ENCODE measurements at regions not wholly inside any gene's neighbourhood (a gene's known extent, or its start where the extent isn't known, plus 50 kb on each side); places are given as distances from the start of the nearest gene placed in this dataset.

DNA sequence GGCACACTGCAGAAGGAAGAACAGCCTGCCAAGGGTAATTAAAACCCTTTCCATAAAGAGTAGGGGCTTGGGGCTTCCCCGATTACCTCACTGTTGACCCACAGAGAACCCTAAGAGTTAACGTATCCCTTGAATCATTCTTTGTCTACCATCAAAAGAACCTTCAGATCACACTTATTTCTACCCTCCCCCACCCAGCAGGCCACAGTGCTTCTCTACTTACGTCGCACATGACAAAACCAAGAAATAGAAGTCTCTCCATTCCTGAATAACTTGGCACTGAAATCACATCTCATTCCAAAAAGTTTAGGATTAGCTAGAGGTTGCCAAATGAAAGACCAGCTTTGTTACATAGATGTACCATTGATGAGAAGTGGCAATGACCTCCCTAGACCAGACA is 268.7 kb upstream of the GAS1 start (continued):
- TF ChIP-seq, protein P1, sequence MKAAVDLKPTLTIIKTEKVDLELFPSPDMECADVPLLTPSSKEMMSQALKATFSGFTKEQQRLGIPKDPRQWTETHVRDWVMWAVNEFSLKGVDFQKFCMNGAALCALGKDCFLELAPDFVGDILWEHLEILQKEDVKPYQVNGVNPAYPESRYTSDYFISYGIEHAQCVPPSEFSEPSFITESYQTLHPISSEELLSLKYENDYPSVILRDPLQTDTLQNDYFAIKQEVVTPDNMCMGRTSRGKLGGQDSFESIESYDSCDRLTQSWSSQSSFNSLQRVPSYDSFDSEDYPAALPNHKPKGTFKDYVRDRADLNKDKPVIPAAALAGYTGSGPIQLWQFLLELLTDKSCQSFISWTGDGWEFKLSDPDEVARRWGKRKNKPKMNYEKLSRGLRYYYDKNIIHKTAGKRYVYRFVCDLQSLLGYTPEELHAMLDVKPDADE (IDR thresholded peaks at IDR 0.05): no peak
- TF ChIP-seq POLR2AphosphoS5 (IDR thresholded peaks at IDR 0.05; ENCODE audit: low read depth) (no peak), STAT1 (IDR thresholded peaks at IDR 0.05; ENCODE audit: unreplicated experiment) (no peak), ZNF114 (CRISPR knock-in tag; IDR thresholded peaks at IDR 0.05) (no peak), EZH2phosphoT487 (IDR thresholded peaks at IDR 0.05; ENCODE audit: unreplicated experiment) (no peak), ZNF331 (CRISPR knock-in tag; IDR thresholded peaks at IDR 0.05; ENCODE audit: low read depth) (no peak), CREB1 (CRISPR knock-in tag; IDR thresholded peaks at IDR 0.05; ENCODE audit: low read depth) (no peak)
- TF ChIP-seq, protein P2, sequence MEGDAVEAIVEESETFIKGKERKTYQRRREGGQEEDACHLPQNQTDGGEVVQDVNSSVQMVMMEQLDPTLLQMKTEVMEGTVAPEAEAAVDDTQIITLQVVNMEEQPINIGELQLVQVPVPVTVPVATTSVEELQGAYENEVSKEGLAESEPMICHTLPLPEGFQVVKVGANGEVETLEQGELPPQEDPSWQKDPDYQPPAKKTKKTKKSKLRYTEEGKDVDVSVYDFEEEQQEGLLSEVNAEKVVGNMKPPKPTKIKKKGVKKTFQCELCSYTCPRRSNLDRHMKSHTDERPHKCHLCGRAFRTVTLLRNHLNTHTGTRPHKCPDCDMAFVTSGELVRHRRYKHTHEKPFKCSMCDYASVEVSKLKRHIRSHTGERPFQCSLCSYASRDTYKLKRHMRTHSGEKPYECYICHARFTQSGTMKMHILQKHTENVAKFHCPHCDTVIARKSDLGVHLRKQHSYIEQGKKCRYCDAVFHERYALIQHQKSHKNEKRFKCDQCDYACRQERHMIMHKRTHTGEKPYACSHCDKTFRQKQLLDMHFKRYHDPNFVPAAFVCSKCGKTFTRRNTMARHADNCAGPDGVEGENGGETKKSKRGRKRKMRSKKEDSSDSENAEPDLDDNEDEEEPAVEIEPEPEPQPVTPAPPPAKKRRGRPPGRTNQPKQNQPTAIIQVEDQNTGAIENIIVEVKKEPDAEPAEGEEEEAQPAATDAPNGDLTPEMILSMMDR (conservative IDR thresholded peaks at IDR 0.05; ENCODE audit: low read depth in 2 of 2): no peak

DNA sequence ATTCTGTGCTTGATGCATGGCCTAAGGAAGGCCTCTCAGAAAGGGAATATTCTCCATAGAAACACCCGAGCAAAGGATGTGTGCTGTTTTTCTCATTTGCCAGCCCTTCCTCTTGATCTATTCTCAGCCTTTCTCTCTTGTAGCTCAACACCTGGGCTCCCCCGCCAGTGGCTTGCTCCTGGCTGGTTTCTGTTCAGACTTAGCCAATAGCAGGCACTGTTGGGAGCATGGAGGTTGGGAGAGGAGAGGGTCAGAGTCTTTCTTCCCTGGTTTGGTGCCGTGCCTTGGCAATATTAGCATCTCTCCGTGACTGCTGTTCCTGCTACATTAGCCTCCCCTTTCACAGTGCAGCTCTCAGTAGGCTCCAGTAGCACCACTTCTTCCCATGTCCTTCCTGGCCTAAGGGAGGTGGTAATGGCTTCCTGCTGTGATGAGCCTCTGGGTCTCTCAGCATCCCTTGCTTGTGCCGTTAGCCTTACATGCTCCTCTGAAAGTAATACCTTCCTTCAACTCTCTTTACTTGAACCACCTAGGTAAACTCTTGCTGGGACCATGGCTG is 269.7 kb upstream of the GAS1 start:
- Histone ChIP-seq H3K4me3 (no peak overlapping the region), H3K27me3 (ENCODE audit: insufficient read depth) (no peaks in the 10 kb centered on the region), H3K27ac (ENCODE audit: low read depth) (no peak overlapping the region), H3K79me2 (replicated peaks; ENCODE audit: insufficient read depth) (no peaks in the 10 kb centered on the region), H2AFZ (peak overlapping the region; percentile 12; the same call in 1 of the 2 replicates), H3K36me3 (ENCODE audit: insufficient read depth) (no peaks in the 10 kb centered on the region), H4K20me1 (replicated peaks; ENCODE audit: insufficient read depth) (no peaks in the 10 kb centered on the region), H3K9me2 (ENCODE audit: insufficient read depth) (no peaks in the 10 kb centered on the region), H3K4me2 (no peak overlapping the region), H3F3A (replicated peaks; ENCODE audit: low read depth) (no peaks in the 10 kb centered on the region), H3K4me1 (ENCODE audit: insufficient read depth) (no peaks in the 10 kb centered on the region)
- peaks cover 12% of the 10 kb centered on the region; the same call in 2 of the 3 replicates for H3K4me1 Mint-ChIP-seq
- no peak overlapping the region for H3K27ac Mint-ChIP-seq
- DNase-seq (ENCODE audit: low spot score): no peak
- no peaks in the 10 kb centered on the region for H3K9me3 Mint-ChIP-seq
- H3K4me3 Mint-ChIP-seq: no peak overlapping the region
- H3K27me3 Mint-ChIP-seq (ENCODE audit: insufficient read depth, low read depth, poor library complexity): no peaks in the 10 kb centered on the region
- H3K36me3 Mint-ChIP-seq (ENCODE audit: low read depth): no peaks in the 10 kb centered on the region
- ATAC-seq: peak; percentile 47
- TF ChIP-seq ZNF331 (CRISPR knock-in tag; IDR thresholded peaks at IDR 0.05; ENCODE audit: low read depth): no peak
- TF ChIP-seq, protein P3, sequence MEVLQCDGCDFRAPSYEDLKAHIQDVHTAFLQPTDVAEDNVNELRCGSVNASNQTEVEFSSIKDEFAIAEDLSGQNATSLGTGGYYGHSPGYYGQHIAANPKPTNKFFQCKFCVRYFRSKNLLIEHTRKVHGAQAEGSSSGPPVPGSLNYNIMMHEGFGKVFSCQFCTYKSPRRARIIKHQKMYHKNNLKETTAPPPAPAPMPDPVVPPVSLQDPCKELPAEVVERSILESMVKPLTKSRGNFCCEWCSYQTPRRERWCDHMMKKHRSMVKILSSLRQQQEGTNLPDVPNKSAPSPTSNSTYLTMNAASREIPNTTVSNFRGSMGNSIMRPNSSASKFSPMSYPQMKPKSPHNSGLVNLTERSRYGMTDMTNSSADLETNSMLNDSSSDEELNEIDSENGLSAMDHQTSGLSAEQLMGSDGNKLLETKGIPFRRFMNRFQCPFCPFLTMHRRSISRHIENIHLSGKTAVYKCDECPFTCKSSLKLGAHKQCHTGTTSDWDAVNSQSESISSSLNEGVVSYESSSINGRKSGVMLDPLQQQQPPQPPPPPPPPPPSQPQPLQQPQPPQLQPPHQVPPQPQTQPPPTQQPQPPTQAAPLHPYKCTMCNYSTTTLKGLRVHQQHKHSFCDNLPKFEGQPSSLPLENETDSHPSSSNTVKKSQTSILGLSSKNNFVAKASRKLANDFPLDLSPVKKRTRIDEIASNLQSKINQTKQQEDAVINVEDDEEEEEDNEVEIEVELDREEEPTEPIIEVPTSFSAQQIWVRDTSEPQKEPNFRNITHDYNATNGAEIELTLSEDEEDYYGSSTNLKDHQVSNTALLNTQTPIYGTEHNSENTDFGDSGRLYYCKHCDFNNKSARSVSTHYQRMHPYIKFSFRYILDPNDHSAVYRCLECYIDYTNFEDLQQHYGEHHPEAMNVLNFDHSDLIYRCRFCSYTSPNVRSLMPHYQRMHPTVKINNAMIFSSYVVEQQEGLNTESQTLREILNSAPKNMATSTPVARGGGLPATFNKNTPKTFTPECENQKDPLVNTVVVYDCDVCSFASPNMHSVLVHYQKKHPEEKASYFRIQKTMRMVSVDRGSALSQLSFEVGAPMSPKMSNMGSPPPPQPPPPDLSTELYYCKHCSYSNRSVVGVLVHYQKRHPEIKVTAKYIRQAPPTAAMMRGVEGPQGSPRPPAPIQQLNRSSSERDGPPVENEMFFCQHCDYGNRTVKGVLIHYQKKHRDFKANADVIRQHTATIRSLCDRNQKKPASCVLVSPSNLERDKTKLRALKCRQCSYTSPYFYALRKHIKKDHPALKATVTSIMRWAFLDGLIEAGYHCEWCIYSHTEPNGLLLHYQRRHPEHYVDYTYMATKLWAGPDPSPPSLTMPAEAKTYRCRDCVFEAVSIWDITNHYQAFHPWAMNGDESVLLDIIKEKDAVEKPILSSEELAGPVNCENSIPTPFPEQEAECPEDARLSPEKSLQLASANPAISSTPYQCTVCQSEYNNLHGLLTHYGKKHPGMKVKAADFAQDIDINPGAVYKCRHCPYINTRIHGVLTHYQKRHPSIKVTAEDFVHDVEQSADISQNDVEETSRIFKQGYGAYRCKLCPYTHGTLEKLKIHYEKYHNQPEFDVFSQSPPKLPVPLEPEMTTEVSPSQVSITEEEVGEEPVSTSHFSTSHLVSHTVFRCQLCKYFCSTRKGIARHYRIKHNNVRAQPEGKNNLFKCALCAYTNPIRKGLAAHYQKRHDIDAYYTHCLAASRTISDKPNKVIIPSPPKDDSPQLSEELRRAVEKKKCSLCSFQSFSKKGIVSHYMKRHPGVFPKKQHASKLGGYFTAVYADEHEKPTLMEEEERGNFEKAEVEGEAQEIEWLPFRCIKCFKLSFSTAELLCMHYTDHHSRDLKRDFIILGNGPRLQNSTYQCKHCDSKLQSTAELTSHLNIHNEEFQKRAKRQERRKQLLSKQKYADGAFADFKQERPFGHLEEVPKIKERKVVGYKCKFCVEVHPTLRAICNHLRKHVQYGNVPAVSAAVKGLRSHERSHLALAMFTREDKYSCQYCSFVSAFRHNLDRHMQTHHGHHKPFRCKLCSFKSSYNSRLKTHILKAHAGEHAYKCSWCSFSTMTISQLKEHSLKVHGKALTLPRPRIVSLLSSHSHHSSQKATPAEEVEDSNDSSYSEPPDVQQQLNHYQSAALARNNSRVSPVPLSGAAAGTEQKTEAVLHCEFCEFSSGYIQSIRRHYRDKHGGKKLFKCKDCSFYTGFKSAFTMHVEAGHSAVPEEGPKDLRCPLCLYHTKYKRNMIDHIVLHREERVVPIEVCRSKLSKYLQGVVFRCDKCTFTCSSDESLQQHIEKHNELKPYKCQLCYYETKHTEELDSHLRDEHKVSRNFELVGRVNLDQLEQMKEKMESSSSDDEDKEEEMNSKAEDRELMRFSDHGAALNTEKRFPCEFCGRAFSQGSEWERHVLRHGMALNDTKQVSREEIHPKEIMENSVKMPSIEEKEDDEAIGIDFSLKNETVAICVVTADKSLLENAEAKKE (CRISPR knock-in tag; IDR thresholded peaks at IDR 0.05): no peak
- TF ChIP-seq NANOG (IDR thresholded peaks at IDR 0.05; ENCODE audit: borderline replicate concordance): no peak
- TF ChIP-seq, protein P2 (conservative IDR thresholded peaks at IDR 0.05; ENCODE audit: low read depth in 2 of 2): no peak
